HCT116 (cell line): ENCODE measurements at regions not wholly inside any gene's neighbourhood (a gene's known extent, or its start where the extent isn't known, plus 50 kb on each side); places are given as distances from the start of the nearest gene placed in this dataset.

ENCODE experiments used
- CEBPB ChIP-seq: IDR thresholded peaks from 2 replicates; pipeline ENCODE4 v1.6.1; 2012; ENCODE audit warnings: low read depth
- ELF1 ChIP-seq: IDR thresholded peaks from 2 replicates; pipeline ENCODE4 v1.6.1; 2012; ENCODE audit warnings: low read depth, borderline replicate concordance
- EZH2 ChIP-seq: fragments of 200-600 bp; sonication (generic); IDR thresholded peaks from 2 replicates; pipeline ENCODE4 v1.6.1; 2017; ENCODE audit warnings: antibody characterized with exemption, mixed run types
- POLR2A ChIP-seq: IDR thresholded peaks from 2 replicates; pipeline ENCODE4 v1.7.0; 2011; ENCODE audit warnings: borderline replicate concordance; ENCODE audit not compliant: insufficient read depth, insufficient read length; ENCODE audit errors: extremely low read depth
- POLR2AphosphoS5 ChIP-seq: IDR thresholded peaks from 2 replicates; pipeline ENCODE4 v1.6.1; 2011; ENCODE audit warnings: mild to moderate bottlenecking, low read depth, low read length, moderate library complexity
- SIN3A ChIP-seq: IDR thresholded peaks from 2 replicates; pipeline ENCODE4 v1.6.1; 2012; ENCODE audit warnings: low read depth
- TCF7L2 ChIP-seq: IDR thresholded peaks from 2 replicates; pipeline ENCODE4 v1.7.0; 2011; ENCODE audit warnings: borderline replicate concordance, inconsistent platforms; ENCODE audit not compliant: insufficient read depth, insufficient read length; ENCODE audit errors: extremely low read depth
- YY1 ChIP-seq: IDR thresholded peaks from 2 replicates; pipeline ENCODE4 v1.6.1; 2011; ENCODE audit warnings: low read length, low read depth, moderate library complexity, mild to moderate bottlenecking; ENCODE audit not compliant: insufficient replicate concordance; ENCODE audit errors: extremely low read depth
- ZFX ChIP-seq: fragments of 450-650 bp; IDR thresholded peaks from 2 replicates; pipeline ENCODE4 v1.6.1; 2017
- TF ChIP-seq, protein P1 (sequence below), 3 experiments: fragments of 200-600 bp in 1 of 3; sonication (generic) in 1 of 3; IDR thresholded peaks in 2 of 3; conservative IDR thresholded peaks in 1 of 3; 2 replicates each; pipeline ENCODE4 v1.5.1; 2012 to 2017; ENCODE audit warnings: low read depth in 2 of 3, low read length in 2 of 3, antibody characterized with exemption in 1 of 3, borderline replicate concordance in 1 of 3, control low read depth in 1 of 3, mild to moderate bottlenecking in 1 of 3, mixed read lengths in 1 of 3, mixed run types in 1 of 3, moderate library complexity in 1 of 3; ENCODE audit not compliant: insufficient read depth in 1 of 3
- TF ChIP-seq, protein P2 (sequence below): IDR thresholded peaks from 2 replicates; pipeline ENCODE4 v1.6.1; 2012
- TF ChIP-seq, protein P3 (sequence below): IDR thresholded peaks from 2 replicates; pipeline ENCODE4 v1.6.1; 2011; ENCODE audit warnings: mild to moderate bottlenecking, low read length, moderate library complexity; ENCODE audit not compliant: insufficient replicate concordance; ENCODE audit errors: extremely low read depth
- TF ChIP-seq, protein P4 (sequence below): IDR thresholded peaks from 2 replicates; pipeline ENCODE4 v1.6.1; 2012
- TF ChIP-seq, protein P5 (sequence below): IDR thresholded peaks from 2 replicates; pipeline ENCODE4 v1.6.1; 2012; ENCODE audit warnings: low read depth

DNA sequence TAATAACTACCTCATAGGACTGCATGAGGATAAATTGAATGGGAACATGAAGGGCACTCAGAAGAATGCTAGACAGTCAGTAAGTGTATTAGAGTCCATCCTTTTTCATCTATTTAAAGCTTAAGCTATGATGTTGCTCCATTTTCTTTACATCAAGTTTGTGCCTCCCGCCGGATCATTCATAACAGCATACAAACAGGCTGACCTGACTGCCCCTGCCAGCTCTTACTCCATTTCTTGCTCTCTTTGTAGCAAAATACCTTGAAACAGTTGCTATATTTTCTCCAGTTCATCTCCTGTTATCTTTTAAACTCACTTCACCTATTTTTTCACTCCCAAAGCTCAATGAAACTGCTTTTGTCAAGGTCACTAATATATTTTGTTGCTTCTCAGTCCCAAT lies 315.6 kb upstream of the ALCAM start:
- TF ChIP-seq, protein P1, sequence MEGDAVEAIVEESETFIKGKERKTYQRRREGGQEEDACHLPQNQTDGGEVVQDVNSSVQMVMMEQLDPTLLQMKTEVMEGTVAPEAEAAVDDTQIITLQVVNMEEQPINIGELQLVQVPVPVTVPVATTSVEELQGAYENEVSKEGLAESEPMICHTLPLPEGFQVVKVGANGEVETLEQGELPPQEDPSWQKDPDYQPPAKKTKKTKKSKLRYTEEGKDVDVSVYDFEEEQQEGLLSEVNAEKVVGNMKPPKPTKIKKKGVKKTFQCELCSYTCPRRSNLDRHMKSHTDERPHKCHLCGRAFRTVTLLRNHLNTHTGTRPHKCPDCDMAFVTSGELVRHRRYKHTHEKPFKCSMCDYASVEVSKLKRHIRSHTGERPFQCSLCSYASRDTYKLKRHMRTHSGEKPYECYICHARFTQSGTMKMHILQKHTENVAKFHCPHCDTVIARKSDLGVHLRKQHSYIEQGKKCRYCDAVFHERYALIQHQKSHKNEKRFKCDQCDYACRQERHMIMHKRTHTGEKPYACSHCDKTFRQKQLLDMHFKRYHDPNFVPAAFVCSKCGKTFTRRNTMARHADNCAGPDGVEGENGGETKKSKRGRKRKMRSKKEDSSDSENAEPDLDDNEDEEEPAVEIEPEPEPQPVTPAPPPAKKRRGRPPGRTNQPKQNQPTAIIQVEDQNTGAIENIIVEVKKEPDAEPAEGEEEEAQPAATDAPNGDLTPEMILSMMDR (IDR thresholded peaks at IDR 0.05 in 2 of 3, conservative IDR thresholded peaks at IDR 0.05 in 1 of 3; ENCODE audit: borderline replicate concordance in 1 of 3, insufficient read depth in 1 of 3, low read depth in 2 of 3, low read length in 2 of 3) = no peak
- no peak for TF ChIP-seq POLR2AphosphoS5
- TF ChIP-seq, protein P2, sequence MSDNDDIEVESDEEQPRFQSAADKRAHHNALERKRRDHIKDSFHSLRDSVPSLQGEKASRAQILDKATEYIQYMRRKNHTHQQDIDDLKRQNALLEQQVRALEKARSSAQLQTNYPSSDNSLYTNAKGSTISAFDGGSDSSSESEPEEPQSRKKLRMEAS = no peak
- TF ChIP-seq POLR2A = no peak
- no peak for TF ChIP-seq ZFX
- no peak for TF ChIP-seq EZH2
- TF ChIP-seq, protein P3, sequence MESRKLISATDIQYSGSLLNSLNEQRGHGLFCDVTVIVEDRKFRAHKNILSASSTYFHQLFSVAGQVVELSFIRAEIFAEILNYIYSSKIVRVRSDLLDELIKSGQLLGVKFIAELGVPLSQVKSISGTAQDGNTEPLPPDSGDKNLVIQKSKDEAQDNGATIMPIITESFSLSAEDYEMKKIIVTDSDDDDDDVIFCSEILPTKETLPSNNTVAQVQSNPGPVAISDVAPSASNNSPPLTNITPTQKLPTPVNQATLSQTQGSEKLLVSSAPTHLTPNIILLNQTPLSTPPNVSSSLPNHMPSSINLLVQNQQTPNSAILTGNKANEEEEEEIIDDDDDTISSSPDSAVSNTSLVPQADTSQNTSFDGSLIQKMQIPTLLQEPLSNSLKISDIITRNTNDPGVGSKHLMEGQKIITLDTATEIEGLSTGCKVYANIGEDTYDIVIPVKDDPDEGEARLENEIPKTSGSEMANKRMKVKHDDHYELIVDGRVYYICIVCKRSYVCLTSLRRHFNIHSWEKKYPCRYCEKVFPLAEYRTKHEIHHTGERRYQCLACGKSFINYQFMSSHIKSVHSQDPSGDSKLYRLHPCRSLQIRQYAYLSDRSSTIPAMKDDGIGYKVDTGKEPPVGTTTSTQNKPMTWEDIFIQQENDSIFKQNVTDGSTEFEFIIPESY = no peak
- no peak for TF ChIP-seq YY1
- no peak for TF ChIP-seq TCF7L2
- TF ChIP-seq SIN3A = no peak
- no peak for TF ChIP-seq ELF1
- no peak for TF ChIP-seq CEBPB
- TF ChIP-seq, protein P4, sequence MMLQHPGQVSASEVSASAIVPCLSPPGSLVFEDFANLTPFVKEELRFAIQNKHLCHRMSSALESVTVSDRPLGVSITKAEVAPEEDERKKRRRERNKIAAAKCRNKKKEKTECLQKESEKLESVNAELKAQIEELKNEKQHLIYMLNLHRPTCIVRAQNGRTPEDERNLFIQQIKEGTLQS = no peak
- TF ChIP-seq, protein P5, sequence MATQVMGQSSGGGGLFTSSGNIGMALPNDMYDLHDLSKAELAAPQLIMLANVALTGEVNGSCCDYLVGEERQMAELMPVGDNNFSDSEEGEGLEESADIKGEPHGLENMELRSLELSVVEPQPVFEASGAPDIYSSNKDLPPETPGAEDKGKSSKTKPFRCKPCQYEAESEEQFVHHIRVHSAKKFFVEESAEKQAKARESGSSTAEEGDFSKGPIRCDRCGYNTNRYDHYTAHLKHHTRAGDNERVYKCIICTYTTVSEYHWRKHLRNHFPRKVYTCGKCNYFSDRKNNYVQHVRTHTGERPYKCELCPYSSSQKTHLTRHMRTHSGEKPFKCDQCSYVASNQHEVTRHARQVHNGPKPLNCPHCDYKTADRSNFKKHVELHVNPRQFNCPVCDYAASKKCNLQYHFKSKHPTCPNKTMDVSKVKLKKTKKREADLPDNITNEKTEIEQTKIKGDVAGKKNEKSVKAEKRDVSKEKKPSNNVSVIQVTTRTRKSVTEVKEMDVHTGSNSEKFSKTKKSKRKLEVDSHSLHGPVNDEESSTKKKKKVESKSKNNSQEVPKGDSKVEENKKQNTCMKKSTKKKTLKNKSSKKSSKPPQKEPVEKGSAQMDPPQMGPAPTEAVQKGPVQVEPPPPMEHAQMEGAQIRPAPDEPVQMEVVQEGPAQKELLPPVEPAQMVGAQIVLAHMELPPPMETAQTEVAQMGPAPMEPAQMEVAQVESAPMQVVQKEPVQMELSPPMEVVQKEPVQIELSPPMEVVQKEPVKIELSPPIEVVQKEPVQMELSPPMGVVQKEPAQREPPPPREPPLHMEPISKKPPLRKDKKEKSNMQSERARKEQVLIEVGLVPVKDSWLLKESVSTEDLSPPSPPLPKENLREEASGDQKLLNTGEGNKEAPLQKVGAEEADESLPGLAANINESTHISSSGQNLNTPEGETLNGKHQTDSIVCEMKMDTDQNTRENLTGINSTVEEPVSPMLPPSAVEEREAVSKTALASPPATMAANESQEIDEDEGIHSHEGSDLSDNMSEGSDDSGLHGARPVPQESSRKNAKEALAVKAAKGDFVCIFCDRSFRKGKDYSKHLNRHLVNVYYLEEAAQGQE = no peak
